Islet precursor cell (in vitro differentiated cells): ENCODE measurements at regions not wholly inside any gene's neighbourhood (a gene's known extent, or its start where the extent isn't known, plus 50 kb on each side); places are given as distances from the start of the nearest gene placed in this dataset.
A peak's percentile ranks its signal among the peaks of the same experiment; 100 is the strongest.

Source experiments
- DNase-seq: peaks from one replicate; pipeline ENCODE4 v3.0.0-alpha.2; 2018

DNA sequence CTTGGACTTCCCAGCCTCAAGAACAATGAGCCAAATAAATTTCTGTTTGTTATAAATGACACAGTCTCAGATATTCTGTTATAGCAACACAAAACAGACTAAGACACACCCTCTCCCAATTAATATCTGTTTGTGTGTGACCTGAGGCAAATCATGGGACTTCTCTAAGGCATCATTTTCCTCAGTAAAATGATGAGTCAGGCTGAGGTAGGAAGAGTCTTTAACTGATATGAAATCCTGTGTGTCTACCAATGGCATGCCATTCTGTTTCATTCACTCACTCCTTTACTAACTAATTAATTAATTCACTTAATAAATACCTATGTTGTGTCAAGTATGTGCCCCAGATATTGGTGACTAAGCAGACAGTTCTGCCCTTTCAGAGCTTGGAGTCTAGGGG is 258.4 kb upstream of the CRY1 start:
- no peak for DNase-seq

DNA sequence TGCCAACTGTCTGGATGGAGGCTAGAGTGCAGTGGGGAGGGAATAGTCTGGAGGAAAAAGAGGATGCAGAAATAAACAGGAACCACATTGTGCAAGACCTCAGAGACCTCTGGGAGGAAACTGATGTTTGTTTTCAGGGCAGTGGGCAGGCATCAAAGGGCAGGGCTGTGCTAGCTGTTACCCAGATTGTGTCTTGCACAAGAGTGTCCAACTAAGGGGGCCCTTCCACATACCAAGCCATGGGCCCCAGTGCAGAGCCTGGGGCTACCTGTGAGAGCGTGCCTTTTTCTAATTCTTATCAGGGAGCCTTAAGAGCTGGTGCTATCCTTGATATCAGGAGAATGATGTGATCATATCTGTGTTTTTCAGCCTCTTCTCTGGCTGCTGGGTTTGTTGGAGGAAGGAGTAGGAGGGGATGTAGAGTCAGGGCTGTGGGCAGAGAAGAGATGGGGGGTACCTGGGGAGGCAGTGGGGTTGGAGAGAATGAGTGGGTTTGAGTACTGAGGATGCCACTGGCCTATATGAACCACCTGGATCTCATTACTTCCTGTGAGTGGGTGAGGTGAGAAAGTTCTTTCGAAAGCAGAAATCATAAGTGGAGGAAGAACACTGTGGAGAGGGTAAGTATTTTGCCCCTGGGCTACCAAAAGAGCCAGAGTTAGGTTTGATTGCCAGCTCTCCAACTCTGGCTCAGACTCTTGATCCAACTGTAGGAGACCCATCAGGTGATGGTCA is 259.2 kb upstream of the CRY1 start:
- no peak for DNase-seq

DNA sequence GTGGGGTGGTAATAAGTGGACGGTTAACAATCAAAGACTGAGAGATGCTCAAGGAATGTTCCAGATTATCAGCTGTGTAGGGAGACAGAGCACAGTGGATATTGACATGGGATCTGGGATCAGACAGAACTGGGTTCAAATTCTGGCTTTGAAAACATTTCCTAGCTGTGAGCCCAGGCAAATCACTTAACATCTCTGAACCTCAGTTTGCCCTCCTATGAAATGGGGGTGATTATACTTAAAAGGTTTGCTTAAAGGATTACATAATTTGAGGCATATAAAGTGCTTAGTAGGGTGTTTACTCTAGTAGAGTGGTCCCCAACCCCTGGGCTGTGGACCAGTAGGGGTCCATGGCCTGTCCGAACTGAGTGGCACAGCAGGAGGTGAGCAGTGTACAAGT is 260.0 kb upstream of the CRY1 start:
- DNase-seq, result no peak

DNA sequence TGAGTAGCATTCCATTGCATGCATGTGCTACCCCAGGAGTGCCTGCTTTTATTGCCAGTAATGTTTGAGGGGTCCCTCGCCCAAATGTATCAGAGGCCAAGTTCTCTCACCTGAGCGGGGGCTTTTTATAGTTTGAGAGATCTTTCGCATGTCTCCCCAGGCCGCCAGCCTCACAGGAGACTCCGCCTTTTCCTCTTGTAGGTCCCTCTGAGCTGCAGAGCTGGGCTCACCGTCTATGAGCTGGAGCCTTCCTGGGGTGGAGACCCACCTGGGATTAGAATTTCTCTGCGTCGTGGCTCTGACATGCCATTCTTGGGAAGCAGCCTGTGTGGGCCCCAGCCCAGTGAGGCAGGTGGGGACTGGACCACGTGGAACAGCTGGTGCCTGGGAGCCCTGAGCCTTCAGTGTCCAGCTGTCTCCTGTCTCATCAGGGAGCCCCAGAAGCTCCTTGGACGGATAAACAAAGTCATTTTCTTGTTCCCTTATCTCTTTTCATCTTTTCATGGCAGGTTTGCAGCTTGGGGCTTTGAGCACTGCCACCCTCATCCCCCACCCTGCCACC is 261.7 kb upstream of the CRY1 start:
- DNase-seq, result no peak

DNA sequence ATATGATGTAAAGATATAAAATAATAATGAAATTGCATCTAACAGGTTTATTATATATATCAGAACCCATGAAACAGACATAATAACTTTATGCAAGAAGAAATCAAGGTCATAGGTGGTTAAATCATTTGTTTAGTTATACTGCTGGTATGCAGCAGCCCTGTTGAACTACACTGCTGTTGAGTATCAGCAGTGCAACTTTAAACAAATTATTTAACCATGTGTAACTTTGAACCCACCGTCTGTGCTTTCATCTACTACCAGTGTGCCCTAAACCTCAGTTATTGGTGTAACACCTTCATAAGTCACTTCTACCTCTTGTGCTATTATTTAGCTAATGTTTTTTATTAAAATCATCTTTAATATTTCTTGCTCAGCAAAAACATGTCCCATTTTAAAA is 262.3 kb upstream of the CRY1 start:
- DNase-seq, result no peak

DNA sequence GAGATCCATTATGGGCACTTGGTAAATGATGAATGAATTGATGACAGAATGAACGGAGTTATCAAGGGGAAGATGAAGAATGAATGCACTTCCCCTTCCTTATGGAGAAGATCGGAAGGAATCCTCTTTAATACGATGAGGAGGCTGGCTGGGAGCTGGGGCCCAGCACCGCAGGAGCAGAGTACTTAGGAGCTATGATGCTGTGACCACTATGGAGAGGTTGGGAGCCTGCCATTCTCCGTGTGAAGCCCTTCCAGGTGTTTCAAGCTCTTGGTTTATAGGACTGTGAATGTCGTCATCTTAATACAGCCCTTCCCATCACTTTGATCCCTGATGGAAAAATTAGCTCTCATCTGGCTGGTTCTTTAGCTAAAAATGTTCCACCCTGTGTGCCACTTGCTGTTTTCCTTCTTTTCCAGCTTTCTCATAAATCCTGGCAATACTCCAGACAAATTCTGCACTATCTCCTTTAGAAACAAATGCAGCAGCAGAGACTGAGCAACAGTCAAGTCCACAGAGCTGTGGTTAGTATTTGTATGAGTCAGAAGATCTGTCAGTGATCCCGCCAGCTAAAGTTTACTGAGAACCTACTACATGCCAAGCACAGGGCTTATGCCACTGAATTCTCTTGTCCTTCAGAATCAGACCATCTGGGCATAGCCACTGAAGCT is 263.1 kb upstream of the CRY1 start:
- no peak for DNase-seq

DNA sequence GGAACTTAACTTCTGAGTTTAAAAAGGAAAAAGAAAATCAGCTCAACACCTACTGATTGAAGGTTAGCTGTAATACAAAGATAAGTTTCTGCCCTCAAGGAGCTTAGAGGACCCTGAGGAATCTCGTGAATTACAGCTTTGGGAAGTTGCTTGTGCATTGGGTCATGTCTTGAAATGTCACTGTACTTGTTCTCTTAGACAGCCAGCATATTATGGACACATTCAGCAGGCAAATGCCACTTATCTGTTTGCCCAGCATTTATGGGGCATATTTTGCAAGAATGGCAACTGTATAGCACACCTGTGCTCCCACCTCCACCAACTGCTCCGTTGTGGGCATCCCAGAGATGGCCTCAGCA is 263.6 kb upstream of the CRY1 start:
- no peak for DNase-seq

DNA sequence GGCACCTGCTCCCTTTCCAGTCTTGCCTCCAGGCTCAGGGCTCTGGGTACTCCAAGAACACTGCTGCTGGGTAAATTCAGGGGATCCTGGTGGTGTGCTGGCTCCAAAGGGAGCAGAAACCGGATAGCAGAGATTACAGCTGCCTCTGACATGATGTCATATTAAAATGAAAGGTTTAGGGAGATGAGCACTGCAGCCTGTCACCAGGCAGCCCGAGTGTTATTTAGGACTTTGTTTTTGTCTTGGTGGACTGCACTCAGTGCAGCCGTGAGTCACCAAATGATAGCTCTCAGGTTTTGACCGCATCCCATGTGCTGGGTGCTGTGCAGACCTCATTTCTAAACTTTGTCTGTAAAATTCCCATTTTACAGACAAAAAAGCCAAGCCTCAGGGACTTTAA is 266.0 kb upstream of the CRY1 start:
- peak; percentile 94 for DNase-seq

DNA sequence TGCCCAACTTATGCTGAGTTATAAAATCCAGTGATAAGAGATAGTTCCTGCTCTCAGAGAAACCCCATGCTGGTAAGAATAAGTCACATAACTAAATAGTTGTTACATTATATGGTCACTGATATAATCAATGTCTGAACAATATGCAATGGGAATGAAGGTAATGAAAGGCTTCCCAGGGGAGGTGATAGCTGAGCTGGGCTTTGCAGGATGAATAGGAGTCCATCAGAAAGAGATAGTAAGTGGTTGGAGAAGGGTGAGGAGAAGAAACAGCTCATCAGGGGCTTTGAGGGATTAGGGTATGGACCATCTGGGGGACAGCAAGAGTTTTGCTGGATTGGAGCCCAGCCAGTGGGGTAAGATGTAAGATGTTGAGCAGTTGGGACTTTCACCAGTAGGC is 266.7 kb upstream of the CRY1 start:
- DNase-seq, result no peak

DNA sequence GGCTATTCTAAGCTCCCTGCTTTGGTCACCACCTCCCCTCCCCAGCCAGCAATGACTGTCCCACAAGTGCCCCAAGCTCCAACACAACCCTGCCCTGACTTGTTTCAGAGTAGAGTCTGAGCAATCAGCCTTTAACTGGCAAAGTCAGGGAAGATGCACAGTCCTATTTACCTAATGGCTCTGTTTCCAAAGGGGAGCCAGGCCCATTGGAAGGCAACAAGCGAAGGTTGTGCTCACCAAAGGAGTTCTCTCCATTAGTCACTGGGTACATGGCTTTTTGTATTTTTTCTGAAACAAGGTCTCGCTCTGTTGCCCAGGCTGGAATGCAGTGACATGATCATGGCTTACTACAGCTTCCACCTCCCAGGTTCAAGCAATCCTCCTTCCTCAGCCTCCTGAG is 267.1 kb upstream of the CRY1 start:
- DNase-seq, result peak; percentile 68

DNA sequence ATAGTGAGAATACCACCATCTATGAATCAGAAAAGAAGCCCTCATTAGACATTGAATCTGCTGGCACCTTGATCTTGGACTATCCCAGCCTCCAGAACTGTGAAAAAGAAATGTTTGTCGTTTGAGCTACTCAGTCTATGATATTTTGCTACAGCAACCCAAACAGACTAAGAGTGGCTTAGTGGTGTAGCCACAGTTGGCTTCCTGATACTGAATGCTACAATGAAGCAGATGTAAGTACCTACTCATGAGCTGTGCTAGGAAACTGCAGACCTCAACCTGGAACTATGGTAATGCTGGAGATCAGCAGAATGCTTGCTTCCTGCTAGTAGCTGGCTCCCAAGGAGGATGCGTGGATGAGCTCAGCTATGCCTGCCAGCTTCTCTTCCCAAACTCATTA is 268.6 kb upstream of the CRY1 start:
- no peak for DNase-seq

DNA sequence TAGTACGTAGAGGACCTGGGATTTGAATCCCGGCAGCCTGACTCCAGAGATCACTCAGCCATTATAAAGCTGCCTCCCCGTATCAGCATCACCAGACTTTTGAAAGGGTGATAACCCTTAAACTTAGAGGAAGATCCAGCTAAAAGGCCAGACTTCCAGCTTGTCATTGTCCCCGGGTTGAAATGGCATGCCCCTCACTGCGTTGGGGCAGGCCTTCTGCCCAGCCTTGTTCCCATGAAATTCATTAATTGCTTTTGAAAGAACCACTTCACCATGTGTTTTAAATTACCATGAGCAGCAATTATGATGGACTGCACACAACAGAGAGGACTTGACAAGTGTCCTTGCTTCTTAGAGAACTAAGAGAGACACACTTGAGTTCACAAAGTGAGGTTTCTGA is 269.6 kb upstream of the CRY1 start:
- DNase-seq, result no peak

DNA sequence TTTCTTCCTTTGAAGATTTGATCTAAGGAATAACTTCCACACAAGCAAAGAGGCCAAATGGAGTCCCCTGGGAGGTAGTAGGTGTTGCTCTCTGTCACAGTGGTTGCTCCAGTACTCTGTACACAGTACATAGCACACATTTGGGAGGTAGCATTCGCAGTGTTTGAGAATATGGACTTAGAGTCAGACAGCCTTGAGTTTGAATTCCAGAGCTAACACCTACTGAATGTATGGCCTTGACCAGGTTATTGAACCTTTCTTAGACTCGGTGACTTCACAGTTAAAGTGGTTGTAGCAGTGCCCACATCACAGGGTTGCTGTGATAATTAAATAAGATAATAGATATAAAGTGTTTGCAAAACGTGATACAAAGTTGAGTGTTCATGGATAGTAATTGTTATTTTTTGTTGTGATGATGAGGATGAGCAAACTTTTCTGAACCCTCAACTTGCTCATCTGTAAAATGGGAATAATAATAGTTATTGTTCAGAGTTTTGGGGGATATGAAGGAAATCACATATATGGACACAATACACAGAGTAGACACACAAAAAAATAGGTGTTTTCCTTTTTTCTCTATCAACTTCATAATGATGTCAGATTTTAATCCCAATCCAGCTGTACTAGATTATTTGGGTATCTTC is 271.6 kb upstream of the CRY1 start:
- no peak for DNase-seq

DNA sequence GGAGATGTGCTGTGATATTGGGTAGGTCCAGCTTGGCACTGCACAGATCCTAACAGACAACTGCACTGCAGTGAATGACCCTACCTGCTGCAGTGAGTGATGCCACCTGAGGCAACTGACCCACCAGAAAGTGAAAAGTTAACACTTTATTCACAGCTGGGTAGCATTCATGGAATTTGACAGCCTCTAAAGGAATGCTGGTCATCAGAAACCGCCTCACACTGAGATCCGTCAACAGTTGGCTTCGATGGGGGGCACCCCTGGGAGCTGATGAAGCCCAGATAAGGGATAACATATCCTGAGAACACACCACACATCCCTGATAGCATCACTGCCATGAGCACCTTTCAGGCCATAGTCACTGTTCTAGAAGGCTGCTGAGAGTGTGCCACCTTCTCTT is 272.4 kb upstream of the CRY1 start:
- no peak for DNase-seq

DNA sequence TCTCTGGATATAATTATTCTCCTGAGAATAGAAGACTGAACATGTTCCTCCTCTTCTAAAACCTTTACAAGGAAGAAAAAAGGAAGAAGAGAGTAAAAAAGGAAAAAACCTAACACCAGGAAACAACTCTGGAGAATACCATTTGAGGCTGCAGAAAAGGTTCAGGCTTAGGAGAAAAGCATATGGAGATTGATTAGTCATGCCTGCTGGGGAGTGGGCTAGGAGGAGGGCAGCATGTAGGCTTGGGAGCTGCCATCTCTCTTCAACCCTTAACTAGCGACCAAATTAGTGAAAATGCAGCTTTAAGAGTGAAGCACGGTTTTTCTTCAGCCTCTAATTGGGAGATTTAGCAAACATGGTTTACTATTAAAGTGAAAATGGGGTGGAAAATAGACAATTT is 273.0 kb upstream of the CRY1 start:
- no peak for DNase-seq

DNA sequence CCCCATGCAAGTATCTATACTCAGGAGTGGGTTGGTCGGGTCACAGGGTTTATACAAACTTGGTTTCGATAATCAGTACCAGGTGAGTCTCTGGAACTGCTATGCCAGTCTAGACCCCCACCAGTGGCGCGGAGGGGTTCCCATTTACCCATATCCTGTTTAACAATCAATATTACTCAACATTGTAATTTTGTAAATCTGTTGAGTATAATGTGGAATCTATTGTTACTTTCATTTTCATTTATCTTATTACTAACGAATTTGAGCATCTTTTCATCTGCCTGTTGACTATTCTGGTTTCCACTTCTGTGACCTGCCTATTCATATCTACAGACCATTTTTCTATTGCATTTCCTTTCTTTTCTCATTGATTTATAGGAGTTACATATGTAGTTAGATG is 275.2 kb upstream of the CRY1 start:
- DNase-seq, result no peak

DNA sequence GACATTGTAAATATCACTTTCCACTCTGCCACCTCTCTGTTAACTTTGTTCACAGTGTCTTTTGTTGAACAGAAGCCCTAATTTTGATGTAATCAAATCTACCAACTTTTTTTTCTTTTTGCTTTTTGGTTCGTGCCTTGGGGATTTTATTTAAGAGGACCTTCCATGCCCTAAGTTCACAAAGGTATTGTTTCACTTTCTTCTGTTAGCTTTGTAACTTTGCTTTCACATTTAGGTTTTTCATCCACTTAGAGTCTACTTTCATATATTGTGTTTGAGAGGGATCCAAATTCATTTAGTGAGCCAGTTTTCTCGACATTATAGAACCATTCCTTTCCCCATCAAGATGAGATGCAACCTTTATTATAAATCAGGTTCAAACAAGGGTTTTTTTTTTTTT is 275.7 kb upstream of the CRY1 start:
- DNase-seq, result no peak

DNA sequence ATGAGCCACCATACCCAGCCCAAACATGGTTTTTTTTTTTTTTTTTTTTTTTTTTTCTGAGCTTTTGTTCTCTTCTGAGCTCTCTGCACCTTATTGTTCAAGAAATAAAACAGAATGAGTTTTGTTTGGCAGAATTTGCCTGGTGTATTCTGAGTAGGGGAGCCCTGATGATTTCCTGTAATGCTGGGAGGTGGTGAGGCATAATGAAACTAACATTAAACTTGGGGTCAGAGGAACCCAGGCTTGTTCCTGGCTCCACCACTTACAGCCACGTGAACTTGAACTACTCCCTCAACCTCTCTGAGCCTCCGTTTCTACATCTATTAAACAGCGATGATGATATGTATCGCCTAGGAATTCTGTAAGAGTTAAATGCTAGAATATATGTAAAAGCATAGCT is 276.3 kb upstream of the CRY1 start:
- DNase-seq, result no peak

DNA sequence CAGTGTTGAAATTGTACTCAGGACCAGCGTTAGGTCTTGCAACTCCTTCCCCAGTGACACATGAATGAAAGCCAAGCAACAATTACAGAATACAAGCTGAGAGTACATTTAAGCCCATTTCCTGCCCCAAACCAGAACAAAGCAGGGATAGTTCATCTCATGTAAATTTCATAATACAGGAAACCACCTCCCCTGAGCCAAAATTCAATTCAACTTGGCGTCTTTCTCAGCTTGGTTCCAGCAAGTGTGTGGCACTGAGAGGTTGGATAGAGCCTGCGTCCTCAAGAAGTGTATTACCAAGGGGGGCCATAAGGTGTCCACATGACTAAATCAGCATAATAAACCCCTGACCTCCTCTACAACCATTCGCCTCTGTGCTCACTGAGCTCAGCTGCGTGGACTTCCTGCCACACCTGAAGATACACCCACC is 278.9 kb upstream of the CRY1 start:
- DNase-seq, result no peak

DNA sequence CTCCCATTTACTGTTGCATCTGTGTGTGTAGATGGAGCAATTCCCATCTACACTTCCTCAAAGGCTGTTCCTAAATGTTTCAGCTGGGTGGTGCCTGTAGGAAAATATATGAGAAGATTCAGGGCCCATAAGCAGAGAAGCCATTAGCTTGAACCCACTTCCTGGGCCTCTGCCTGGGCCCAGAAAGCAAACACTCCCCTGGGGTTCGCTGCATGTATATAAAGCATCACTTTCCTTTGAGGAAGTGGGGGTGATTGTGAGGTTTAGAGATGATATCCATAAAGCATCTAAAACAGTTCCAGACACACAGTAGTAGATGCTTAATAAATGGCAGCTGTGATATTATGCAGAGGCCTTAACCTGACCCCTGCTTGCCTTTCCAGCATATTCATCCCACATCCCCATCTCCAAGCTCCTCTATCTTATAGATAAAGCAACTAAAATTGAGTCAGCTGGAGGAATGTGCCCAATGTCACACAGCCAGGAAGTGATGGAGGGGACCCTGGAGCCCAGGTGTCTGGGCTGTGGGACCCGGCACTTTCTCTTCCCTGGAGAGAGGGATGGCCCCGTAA is 280.0 kb upstream of the CRY1 start:
- DNase-seq, result no peak

DNA sequence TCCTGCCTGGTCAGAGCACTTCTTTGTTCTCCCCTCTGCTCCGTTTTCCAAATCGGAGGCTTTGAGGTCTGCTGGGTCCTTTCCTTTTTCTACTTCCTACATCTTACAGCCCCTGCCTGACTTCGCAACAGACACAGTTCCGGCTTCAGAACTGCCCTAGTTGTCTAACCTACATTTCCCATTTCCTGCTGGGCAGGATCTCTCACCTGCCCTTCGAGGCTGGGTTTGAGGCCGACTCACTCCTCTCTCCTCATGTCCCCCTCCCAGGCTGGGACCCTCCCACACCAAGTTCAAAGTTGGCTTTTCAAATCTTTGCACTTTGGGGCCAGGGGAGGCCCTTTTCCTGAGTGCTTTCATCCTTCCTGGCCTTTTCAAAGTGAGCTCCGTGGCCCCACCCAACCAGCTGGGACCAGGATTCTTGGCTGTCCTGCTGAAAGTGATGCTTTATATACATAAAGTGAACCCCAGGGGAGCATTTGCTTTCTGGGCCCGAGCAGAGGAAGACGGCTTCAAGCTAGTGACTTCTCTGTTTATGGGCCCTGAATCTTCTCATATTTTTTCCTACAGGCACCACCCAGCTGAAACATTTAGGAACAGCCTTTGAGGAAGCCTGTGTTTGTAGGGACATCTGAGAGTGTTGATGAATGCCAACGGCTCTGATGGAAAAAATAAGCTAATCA is 281.0 kb upstream of the CRY1 start:
- DNase-seq, result no peak

DNA sequence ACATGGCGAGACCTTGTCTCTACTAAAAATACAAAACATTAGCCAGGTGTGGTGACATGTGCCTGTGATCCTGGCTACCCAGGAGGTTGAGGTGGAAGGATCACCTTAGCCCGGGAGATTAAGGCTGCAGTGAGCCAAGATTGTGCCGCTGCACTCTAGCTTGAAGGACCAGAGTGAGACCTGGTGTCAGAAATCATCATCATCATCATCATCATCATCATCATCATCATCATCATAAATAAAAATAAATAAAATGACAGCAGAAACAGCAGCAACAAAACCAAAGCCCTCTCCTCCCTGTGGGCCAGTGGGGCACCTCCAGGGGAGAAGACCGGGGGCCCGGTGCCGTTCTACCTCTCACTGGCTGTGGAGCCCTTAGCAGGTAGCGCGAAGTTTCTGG is 281.9 kb upstream of the CRY1 start:
- no peak for DNase-seq
